ENCODE measurements at regions not wholly inside any gene's neighbourhood (a gene's known extent, or its start where the extent isn't known, plus 50 kb on each side); places are given as distances from the start of the nearest gene placed in this dataset.

GRCh38 chr6:170483413-170483812 is 69.7 kb downstream of the PSMB1 start:
- no peak for DNase-seq

DNA sequence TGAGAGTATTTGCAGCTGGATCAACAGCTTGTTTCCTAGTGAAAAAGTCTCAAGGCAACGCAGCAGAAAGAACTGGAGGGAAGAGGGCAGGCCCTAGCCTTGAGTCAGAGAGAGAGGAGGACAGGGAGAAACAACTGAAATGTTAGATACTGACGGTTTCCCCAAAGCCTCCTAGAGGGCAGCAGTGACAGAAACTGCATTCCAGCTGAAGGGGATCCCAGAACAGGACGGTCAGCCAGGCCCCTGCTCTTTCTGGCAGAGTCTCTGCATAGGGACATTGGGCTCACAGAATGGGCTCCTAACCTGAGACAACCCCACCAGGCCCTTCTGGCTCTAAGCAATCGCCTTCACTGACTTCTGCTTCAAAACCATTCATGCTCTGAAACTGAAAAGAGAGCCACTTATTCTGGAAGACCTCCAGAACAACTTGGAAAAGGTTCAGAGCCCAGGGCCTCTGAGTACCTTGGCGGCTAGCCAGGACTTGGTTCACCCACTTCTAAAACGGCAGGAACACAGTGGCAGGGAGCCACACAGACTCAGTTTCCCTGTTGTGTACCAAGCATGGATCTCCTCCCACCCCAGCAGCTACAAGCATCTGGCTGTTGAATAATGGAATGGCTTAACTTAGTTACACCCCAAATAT is 72.9 kb downstream of the PSMB1 start:
- no peak for DNase-seq

- no peak for DNase-seq
Observed at GRCh38 chr6:170476360-170476759, 76.7 kb downstream of the PSMB1 start.

- no peak for DNase-seq
Observed at GRCh38 chr6:170475118-170475517, 78.0 kb downstream of the PSMB1 start.

- no peak for DNase-seq
Observed at GRCh38 chr6:170473801-170474200, 79.3 kb downstream of the PSMB1 start.

DNA sequence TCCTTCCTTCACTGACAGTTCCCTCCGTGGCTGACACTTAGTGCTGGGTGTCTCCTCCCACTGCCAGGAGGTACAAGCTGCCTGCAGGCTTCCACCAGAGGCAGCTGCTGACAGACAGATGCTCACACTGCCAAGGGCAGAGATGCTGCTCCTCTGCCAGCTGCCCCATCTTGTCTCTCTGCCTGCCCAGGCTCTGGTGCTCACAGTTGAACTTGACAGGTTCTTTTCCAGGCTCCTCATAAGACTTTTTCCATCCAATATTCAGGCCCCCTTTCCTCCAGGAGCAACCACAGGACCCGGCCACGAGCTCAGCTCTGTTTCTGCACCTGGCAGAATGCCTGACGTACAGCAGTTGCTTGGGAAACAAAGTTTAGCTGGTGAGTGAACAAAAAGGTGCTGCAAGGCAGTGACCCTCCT is 79.8 kb downstream of the PSMB1 start:
- no peak for DNase-seq

- DNase-seq, result no peak
Observed at GRCh38 chr6:170471491-170471890, 81.6 kb downstream of the PSMB1 start.

- DNase-seq, result no peak
Observed at GRCh38 chr6:170470734-170471133, 82.4 kb downstream of the PSMB1 start.

GRCh38 chr6:170464524-170464979 is 88.6 kb downstream of the PSMB1 start:
- no peak for DNase-seq

DNA sequence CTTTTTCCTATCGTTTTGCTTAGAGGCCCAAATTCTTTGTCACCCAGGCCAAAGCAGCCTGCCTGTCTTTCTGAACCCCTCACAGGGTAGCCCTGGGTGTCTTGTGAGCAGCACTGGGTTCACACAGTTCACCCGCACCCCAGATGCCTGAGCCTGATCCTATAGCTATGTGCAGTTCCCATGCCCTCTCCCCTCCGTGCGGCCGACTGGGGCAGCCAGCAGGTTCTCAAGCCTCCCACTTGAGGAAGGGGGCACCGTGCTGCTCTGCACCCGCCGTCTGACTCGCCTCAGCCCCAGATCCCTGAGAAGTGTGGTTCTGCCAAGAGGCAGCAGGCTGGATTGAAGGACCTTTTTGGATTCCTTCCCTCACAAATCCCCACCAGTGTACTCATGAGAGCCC is 89.0 kb downstream of the PSMB1 start:
- no peak for DNase-seq

DNA sequence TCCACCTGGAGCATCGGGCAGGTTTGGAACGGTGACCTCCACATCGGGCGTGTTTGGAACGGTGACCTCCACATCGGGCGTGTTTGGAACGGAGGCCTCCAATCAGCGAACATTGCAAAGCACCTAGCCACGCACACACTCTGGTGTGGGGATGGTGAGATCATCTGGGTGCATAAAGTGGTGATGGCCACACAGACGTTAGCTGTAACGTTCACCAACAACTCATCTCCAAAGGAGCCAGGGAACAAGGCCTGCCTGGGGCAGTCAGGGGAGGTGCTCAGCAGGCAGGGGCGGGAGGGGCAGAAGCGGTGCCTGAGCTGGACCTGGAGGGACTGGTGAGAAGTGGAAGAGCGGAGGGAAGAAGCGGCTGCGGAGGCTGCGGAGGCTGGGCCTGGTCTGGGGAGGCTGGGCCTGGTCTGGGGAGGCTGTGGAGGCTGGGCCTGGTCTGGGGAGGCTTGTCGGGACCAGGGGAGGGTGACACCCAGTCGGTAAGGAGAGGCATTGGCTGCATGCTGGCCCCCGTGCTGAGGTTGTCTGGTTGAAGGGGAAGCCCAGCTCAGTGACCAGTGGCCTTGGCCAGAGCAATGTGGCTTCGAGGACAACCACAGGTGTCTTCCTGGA is 89.9 kb downstream of the PSMB1 start:
- DNase-seq, result no peak

- DNase-seq, result no peak
Observed at GRCh38 chr6:170462366-170463020, 90.6 kb downstream of the PSMB1 start.

DNA sequence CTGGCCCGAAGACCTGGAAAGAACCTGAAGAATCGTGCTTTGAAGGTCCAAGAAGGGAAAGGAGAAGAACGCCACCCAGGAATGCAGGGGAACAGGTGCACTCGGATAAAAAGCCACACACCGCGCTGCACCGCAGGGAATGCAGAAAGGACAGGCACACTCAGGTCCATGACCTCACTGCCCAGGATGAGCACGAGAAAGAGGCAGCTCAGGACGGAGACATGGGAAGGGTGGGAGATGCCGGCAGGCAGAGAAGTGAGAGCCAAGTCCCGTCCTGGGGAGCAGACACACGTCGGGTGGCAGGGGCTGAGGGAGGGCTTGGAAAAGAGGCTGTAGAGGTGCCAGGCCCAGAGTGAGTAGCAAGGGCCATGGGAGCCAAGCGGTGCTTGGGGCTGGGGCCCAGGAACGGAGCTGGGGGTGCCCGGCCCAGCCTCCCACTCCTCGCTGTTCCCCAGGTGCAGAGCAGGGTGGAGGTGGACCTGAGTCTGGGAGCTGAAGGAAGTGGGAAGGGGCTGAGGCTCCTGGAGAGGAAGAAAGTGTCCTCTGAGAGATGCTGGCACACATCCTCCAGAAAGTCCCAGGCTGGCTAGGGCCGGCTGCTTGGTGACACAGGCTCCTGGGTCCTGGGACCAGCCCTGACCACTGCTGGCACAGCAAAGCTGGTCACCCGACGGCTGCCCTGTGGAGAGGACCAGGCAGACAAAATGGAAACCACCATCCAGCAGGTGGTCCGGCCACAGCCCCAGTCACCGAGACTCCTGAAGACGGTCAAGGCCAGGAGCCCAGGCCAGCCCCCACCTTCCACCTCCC is 91.3 kb downstream of the PSMB1 start:
- DNase-seq, result no peak

- no peak for DNase-seq
Observed at GRCh38 chr6:170461111-170461510, 92.0 kb downstream of the PSMB1 start.

DNA sequence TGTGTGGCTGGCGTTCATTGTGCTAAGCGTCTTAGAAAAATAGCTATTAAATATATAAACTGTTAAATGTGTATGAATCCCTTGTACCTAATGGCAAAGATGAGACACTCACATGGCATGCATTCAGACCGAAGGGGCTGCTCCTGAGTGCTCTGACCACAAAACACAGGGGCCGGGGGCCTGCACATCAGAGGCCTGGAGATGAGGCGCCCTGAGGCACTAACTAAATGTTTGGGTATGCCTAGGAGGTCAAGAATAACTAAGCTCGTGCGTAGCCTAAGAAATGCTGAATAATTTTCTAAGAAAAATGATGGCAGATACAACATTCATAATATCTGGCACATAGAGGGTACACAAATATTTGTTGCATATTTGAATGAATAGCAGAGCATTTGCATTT is 92.5 kb downstream of the PSMB1 start:
- no peak for DNase-seq

DNA sequence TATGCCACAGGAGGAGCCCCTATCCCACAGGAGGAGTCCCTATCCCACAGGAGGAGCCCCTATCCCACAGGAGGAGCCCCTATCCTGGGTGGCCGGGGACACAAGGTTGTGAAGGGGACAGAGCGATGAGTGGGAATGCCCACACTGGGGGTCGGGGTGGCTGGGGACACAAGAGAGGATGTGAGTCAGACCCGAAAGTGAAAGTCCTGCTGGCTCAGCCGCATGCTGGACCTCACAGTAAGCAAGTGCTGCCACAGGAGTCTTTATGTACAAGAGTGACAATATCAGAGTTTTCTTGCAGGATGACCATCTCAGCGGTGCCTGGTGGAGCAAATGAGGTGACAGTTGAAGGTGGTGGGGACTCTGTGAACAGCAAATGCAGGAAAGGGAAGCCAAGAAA is 93.7 kb downstream of the PSMB1 start:
- peak; percentile 37 for DNase-seq

- no peak for DNase-seq
Observed at GRCh38 chr6:170456886-170457698, 96.0 kb downstream of the PSMB1 start.

Data from fibroblast of skin of right biceps (primary cell).